Fibroblast of villous mesenchyme (primary cell): ENCODE measurements at regions not wholly inside any gene's neighbourhood (a gene's known extent, or its start where the extent isn't known, plus 50 kb on each side); places are given as distances from the start of the nearest gene placed in this dataset.
"Not testable (repeated sequence)": the region's sequence is repeated elsewhere in the genome, so short reads cannot be mapped to it uniquely, and the experiment has no call there.

Source experiments
- DNase-seq: peaks from one replicate; pipeline ENCODE4 v3.0.0-alpha.2; 2010; ENCODE audit warnings: low read depth
- H3K4me3 ChIP-seq: 2 replicates; pipeline ENCODE4 v1.5.1; 2011; ENCODE audit warnings: low read depth, mild to moderate bottlenecking, low read length
- CTCF ChIP-seq: IDR thresholded peaks from 2 replicates; pipeline ENCODE4 v1.5.1; 2012; ENCODE audit warnings: low read depth, mild to moderate bottlenecking, low read length; ENCODE audit not compliant: insufficient read depth

GRCh38 chr5:85453026-85453349 lies 1068.3 kb upstream of the EDIL3 start:
- no peak overlapping the region for H3K4me3 ChIP-seq
- no peak for DNase-seq
- TF ChIP-seq CTCF, result no peak

DNA sequence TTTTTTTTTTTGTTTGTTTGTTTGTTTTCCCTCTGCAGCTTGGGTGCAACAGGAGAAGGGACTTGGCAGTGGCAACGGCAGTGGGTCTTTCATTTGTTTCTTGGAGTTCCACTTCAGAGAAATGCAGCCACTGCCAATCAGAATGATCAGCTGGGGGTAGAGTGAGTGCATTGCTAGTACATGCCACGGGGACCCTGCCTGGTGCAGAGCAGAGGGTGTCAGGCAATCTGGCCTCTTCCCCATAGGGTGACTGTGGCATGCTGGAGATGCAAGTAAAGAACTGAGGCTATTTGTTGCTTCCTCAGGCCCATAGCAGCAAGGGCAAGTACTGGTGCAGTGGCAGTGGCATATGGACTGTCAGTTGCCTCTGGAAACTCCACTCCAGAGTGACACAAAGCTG lies 1073.6 kb upstream of the EDIL3 start:
- H3K4me3 ChIP-seq, result no peak overlapping the region
- no peak for DNase-seq
- TF ChIP-seq CTCF, result no peak

- no peak overlapping the region for H3K4me3 ChIP-seq
- TF ChIP-seq CTCF, result no peak
- DNase-seq, result no peak
Observed at GRCh38 chr5:85462957-85463356, 1078.3 kb upstream of the EDIL3 start.

DNA sequence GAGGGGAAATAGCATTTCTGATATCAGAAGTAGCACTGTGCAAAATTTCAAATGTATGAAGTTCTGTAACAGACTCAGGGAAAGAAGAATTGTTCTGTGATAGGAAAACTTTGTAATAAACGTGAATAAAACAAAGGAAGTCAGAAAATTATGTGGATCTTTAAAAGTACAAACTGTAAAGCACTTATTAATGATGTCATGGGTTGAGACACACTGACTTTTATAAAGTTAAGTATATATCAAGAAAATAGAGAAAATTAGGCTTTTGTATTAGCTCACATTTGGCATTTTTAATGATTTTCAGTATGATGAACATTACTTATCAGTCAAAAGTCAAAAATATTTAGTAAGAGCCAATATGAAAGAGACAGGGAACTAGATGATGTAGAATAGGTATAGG lies 1081.7 kb upstream of the EDIL3 start:
- DNase-seq, result no peak
- no peak for TF ChIP-seq CTCF
- H3K4me3 ChIP-seq, result no peak overlapping the region

- H3K4me3 ChIP-seq, result no peak overlapping the region
- DNase-seq, result no peak
- no peak for TF ChIP-seq CTCF
Observed at GRCh38 chr5:85472749-85473148, 1088.1 kb upstream of the EDIL3 start.

- not testable (repeated sequence) for DNase-seq, H3K4me3 ChIP-seq
Observed at GRCh38 chr5:85475151-85475550, 1090.5 kb upstream of the EDIL3 start.

GRCh38 chr5:85476617-85477016 lies 1091.9 kb upstream of the EDIL3 start:
- TF ChIP-seq CTCF, result no peak
- DNase-seq, result no peak

GRCh38 chr5:85479849-85480248 lies 1095.2 kb upstream of the EDIL3 start:
- DNase-seq, result no peak
- no peak for TF ChIP-seq CTCF
- H3K4me3 ChIP-seq, result no peak overlapping the region

More at GRCh38 chr5:85476617-85477016, 1091.9 kb upstream of the EDIL3 start:
- H3K4me3 ChIP-seq, result no peak overlapping the region
